ENCODE measurements at regions not wholly inside any gene's neighbourhood (a gene's known extent, or its start where the extent isn't known, plus 50 kb on each side); places are given as distances from the start of the nearest gene placed in this dataset.

DNA sequence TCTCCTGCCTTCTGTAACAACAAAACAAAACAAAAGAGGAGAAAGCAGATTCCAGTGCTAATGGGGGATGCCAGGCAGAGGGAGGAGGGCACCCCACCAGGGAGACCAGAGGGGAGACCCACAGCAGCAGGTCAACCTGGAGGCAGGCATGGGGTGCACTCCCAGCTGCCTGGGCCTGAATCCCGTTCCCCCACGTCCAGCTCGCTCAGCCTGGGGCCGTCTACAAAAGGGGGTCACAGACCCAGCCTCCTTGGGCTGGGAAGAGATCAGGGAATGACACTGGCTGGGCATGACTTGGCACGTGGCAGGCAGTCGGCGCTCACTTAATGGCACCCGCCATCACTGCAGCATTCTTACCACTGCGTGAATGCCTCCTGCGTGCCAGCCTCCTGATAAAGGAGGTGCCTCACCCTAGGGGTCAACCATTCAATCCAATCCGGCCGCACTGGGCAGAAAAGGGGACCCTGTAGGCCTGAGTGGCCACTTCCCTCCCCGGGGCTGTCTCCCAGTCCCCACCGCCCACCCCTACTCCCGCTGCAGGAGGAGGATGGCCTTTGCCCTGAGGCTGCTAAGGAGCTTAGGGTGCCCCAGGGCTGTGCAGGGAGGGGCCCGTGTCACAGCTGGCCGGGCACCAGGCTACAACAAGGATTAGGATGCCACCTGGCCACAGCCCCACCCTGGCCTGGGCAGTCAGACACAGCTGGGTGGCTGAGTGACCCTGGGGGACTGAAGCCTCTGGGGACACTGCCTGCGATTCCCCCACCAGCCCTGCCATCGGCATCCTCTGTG lies 87.5 kb downstream of the NCOR2 start:
- DNase-seq = no peak
- no peak overlapping the region for H3K4me3 ChIP-seq (ENCODE audit: low read depth, low read length)
- no peaks in the 10 kb centered on the region for H3K9me3 Mint-ChIP-seq
- H3K27ac ChIP-seq (ENCODE audit: insufficient read depth, low read length, poor library complexity, severe bottlenecking) = no peak overlapping the region
- H3K4me3 Mint-ChIP-seq = peak overlapping the region in 1 of 4 donors; percentile 30
- H3K27me3 Mint-ChIP-seq = no peaks in the 10 kb centered on the region
- no peaks in the 10 kb centered on the region for H3K27me3 ChIP-seq (ENCODE audit: control insufficient read depth, insufficient read depth, low read length)
- ATAC-seq (ENCODE audit: low read depth in 2 of 2) = no peak
- no peaks in the 10 kb centered on the region for H3K9me3 ChIP-seq (ENCODE audit: control insufficient read depth in 2 of 2, low read length in 2 of 2)
- peaks cover 38% of the 10 kb centered on the region for H3K36me3 Mint-ChIP-seq
- H3K4me1 Mint-ChIP-seq = peaks cover 4 to 33% (median 9%) of the 10 kb centered on the region in 4 donors
- peak overlapping the region in 2 of 3 donors; percentile 7 to 55 for H3K27ac Mint-ChIP-seq
- H3K4me1 ChIP-seq (ENCODE audit: control insufficient read depth, insufficient read depth, low read length, poor library complexity, severe bottlenecking) = peaks cover 13% of the 10 kb centered on the region
- H3K36me3 ChIP-seq (ENCODE audit: control insufficient read depth, insufficient read depth, low read length) = peaks cover 10% of the 10 kb centered on the region

DNA sequence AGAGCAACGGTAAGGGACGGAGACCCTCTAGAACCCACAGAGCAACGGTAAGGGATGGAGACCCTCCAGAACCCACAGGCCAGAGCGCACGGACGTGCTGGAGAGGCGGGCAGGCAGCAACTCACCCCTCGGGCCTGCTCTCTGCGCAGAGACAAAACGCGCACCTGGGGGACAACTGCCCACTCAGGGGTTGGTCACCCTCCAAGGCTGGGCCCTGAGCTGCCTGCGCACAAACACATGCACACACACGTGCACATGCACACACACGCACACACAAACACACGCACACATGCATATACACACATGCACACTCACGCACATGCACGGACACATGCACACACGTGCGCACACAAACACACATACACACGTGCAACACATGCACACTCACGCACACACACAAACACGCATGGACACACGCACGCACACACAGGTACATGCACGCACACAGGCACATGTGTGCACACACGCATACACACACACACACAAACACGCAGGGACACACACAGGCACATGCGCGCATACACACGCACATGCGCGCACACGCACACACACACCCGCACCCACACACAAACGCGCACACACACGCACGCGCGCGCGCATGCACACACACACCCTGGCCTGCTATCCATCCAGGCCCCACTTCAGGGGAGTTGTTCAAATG lies 88.3 kb downstream of the NCOR2 start:
- Mint-ChIP-seq H3K27ac (peak overlapping the region; percentile 7 to 83 (median 36)), H3K9me3 (peaks cover 0 to 1% (median 0%) of the 10 kb centered on the region in 7 donors), H3K4me1 (peaks cover 4 to 33% (median 10%) of the 10 kb centered on the region in 4 donors), H3K4me3 (peak overlapping the region in 1 of 4 donors; percentile 11), H3K27me3 (no peaks in the 10 kb centered on the region), H3K36me3 (peaks cover 43% of the 10 kb centered on the region)
- Histone ChIP-seq H3K36me3 (ENCODE audit: control insufficient read depth, insufficient read depth, low read length) (peaks cover 12% of the 10 kb centered on the region), H3K9me3 (ENCODE audit: control insufficient read depth in 2 of 2, low read length in 2 of 2) (no peaks in the 10 kb centered on the region), H3K27me3 (ENCODE audit: control insufficient read depth, insufficient read depth, low read length) (no peaks in the 10 kb centered on the region), H3K4me3 (ENCODE audit: low read depth, low read length) (no peak overlapping the region), H3K4me1 (ENCODE audit: control insufficient read depth, insufficient read depth, low read length, poor library complexity, severe bottlenecking) (peaks cover 13% of the 10 kb centered on the region), H3K27ac (ENCODE audit: insufficient read depth, low read length, poor library complexity, severe bottlenecking) (no peak overlapping the region)
- DNase-seq (no peak), ATAC-seq (ENCODE audit: low read depth in 2 of 2) (no peak)

DNA sequence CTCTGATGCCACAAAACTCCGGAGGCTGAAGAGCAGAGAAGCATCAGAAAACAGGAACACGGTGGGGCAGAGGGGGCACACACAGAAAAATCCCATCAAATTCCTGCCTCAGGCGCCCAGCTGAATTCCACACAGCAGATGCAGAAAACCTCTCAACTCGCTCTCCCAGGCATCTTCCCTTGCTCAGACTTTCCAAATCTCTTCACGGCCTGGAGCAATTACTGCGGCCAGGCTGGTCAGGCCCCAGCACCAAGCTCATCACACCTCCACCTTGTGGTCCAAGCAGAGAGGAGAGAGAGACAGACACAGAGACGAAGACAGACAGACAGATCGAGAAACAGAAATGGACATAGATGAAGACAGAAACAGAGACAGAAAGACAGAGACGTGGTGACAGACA lies 89.0 kb downstream of the NCOR2 start:
- peaks cover 0 to 8% (median 2%) of the 10 kb centered on the region in 7 donors for H3K9me3 Mint-ChIP-seq
- H3K36me3 Mint-ChIP-seq = peaks cover 50% of the 10 kb centered on the region
- H3K4me1 Mint-ChIP-seq = peaks cover 4 to 38% (median 14%) of the 10 kb centered on the region in 4 donors
- Histone ChIP-seq H3K4me1 (ENCODE audit: control insufficient read depth, insufficient read depth, low read length, poor library complexity, severe bottlenecking) (peaks cover 13% of the 10 kb centered on the region), H3K27me3 (ENCODE audit: control insufficient read depth, insufficient read depth, low read length) (no peaks in the 10 kb centered on the region), H3K4me3 (ENCODE audit: low read depth, low read length) (no peak overlapping the region), H3K9me3 (ENCODE audit: control insufficient read depth in 2 of 2, low read length in 2 of 2) (peaks cover 0 to 4% of the 10 kb centered on the region in 2 experiments), H3K27ac (ENCODE audit: insufficient read depth, low read length, poor library complexity, severe bottlenecking) (no peak overlapping the region), H3K36me3 (ENCODE audit: control insufficient read depth, insufficient read depth, low read length) (peaks cover 19% of the 10 kb centered on the region)
- H3K27me3 Mint-ChIP-seq = no peaks in the 10 kb centered on the region
- H3K4me3 Mint-ChIP-seq = no peak overlapping the region
- peak overlapping the region in 2 of 3 donors; percentile 36 to 76 for H3K27ac Mint-ChIP-seq
- DNase-seq (no peak), ATAC-seq (ENCODE audit: low read depth in 2 of 2) (no peak)

DNA sequence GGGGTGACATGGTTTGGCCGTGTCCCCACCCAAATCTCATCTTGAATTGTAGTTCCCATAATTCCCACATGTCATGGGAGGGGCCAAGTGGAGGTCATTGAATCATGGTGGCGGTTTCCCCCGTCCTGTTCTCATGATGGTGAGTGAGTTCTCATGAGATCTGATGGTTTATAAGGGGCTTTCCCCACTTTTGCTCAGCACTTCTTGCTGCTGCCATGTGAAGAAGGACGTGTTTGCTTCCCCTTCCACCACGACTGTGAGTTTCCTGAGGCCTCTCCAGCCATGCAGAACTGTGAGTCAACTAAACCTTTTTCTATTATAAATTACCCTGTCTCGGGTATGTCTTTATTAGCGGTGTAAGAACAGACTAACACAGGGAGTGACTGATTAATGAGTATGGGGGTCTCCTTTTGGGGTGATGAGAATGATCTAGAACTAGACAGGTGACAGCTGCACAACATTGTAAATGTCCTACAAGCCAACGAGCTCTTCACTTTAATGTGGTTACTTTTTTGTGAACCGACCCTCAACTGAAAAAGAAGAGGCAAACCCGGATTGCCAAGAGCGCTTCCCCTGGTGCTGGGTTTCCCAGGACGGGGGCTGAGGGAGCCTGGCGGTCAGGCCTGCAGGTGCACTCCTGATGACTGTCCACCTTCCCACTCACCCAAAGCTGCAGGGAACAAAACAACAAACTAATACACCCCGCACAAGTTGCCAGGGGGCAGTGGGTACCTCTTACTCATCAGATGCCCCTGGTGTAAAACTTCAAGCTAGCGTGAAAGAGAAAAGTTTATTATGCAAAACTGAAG lies 90.1 kb downstream of the NCOR2 start:
- Histone ChIP-seq H3K36me3 (ENCODE audit: control insufficient read depth, insufficient read depth, low read length) (peaks cover 25% of the 10 kb centered on the region), H3K9me3 (ENCODE audit: control insufficient read depth in 2 of 2, low read length in 2 of 2) (peaks cover 0 to 8% of the 10 kb centered on the region in 2 experiments), H3K27ac (ENCODE audit: insufficient read depth, low read length, poor library complexity, severe bottlenecking) (no peak overlapping the region), H3K4me3 (ENCODE audit: low read depth, low read length) (no peak overlapping the region), H3K4me1 (ENCODE audit: control insufficient read depth, insufficient read depth, low read length, poor library complexity, severe bottlenecking) (peaks cover 13% of the 10 kb centered on the region), H3K27me3 (ENCODE audit: control insufficient read depth, insufficient read depth, low read length) (no peaks in the 10 kb centered on the region)
- H3K9me3 Mint-ChIP-seq = peaks cover 0 to 8% (median 2%) of the 10 kb centered on the region in 7 donors
- H3K27ac Mint-ChIP-seq = peak overlapping the region in 2 of 3 donors; percentile 7 to 42
- H3K36me3 Mint-ChIP-seq = peaks cover 53% of the 10 kb centered on the region
- ATAC-seq (ENCODE audit: low read depth in 2 of 2) = no peak
- H3K27me3 Mint-ChIP-seq = no peaks in the 10 kb centered on the region
- H3K4me3 Mint-ChIP-seq = no peak overlapping the region
- DNase-seq = no peak
- peaks cover 4 to 35% (median 14%) of the 10 kb centered on the region in 4 donors for H3K4me1 Mint-ChIP-seq

DNA sequence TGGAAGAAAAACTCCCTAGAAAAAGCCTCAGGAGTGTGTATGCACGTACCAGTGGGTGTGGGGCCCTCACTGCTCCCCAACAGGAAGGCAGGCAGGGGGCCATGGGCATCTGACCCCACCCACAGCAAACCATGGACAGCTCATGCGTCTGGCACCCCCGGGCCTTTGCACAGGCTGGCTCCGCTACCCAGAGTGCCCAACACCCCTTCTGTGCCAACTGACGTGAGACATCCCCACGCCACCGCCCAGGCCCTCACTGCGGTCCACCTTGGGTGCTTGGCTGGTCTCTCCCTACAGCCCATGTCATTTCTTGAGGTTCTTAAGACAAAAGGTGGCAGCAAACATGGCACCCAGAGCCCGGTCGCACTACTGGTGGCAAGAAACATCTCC lies 91.4 kb downstream of the NCOR2 start:
- H3K36me3 Mint-ChIP-seq = peaks cover 53% of the 10 kb centered on the region

DNA sequence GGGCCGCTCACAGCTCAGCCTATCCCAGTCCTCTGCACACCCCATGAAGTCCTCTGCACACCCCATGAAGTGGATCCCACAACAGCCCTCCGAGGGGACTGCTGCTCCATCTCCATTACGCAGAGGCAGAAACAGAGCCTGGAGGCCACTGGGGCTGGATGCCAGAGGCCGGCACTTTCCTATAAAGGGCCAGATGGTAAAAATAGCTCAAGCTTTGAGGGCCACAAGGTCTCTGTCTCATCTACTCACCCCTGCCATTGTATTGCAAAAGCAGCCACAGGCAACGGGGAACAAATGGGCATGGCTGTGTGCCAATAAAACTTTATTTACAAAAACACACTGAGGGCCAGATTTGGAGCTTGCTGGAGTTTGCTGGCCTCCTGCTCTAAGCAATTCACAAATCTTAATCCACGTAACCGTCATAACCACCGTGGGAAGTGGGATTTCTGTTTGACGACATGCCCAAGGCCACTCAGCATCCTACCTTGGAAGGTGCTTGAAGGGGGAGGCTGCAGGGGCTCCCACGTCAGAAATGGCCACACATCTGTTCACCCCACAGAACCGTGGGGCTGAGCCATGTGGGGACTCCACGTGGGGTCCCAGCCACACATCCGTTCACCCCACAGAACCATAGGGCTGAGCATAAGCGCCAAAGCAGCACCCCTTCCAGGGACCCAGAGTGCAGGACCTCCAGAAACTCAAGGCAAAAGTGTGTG lies 92.0 kb downstream of the NCOR2 start:
- ATAC-seq (ENCODE audit: low read depth in 2 of 2) (no peak), DNase-seq (no peak)

More for the DNA sequence above, 91.4 kb downstream of the NCOR2 start:
- Mint-ChIP-seq H3K9me3 (peaks cover 0 to 8% (median 2%) of the 10 kb centered on the region in 7 donors), H3K27ac (no peak overlapping the region), H3K27me3 (no peaks in the 10 kb centered on the region), H3K4me3 (no peak overlapping the region), H3K4me1 (peaks cover 0 to 31% (median 13%) of the 10 kb centered on the region in 4 donors)
- H3K4me1 ChIP-seq (ENCODE audit: control insufficient read depth, insufficient read depth, low read length, poor library complexity, severe bottlenecking) = peaks cover 9% of the 10 kb centered on the region
- H3K4me3 ChIP-seq (ENCODE audit: low read depth, low read length) = no peak overlapping the region
- H3K27me3 ChIP-seq (ENCODE audit: control insufficient read depth, insufficient read depth, low read length) = no peaks in the 10 kb centered on the region
- no peak overlapping the region for H3K27ac ChIP-seq (ENCODE audit: insufficient read depth, low read length, poor library complexity, severe bottlenecking)
- ATAC-seq (ENCODE audit: low read depth in 2 of 2) = no peak
- peaks cover 36% of the 10 kb centered on the region for H3K36me3 ChIP-seq (ENCODE audit: control insufficient read depth, insufficient read depth, low read length)
- peaks cover 0 to 8% of the 10 kb centered on the region in 2 experiments for H3K9me3 ChIP-seq (ENCODE audit: control insufficient read depth in 2 of 2, low read length in 2 of 2)
- no peak for DNase-seq

DNA sequence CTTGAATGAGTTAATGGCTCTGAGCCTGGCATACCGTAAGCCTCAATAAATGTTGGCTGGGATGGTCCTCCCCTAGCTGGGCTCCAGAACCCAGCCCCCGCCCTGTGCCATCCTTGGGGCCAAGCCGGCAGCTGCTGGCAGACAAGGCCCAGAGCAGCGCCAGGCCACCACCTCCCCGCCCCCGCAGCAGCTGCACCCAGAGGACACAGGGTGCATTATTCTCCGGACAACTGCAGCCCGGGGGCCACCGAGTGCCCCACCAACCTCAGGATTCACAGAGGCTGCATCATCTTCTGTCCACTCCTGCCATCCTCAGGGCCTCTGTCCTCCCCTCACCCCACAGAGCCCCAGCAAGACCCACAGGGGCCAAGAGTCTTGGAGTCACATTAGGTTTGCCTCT lies 92.7 kb downstream of the NCOR2 start:
- ATAC-seq (ENCODE audit: low read depth in 2 of 2) (no peak), DNase-seq (no peak)
- Mint-ChIP-seq H3K27me3 (no peaks in the 10 kb centered on the region), H3K4me1 (peaks cover 2 to 32% (median 15%) of the 10 kb centered on the region in 4 donors), H3K27ac (no peak overlapping the region), H3K36me3 (peaks cover 59% of the 10 kb centered on the region), H3K9me3 (peaks cover 0 to 8% (median 2%) of the 10 kb centered on the region in 7 donors), H3K4me3 (no peak overlapping the region)
- H3K4me1 ChIP-seq (ENCODE audit: control insufficient read depth, insufficient read depth, low read length, poor library complexity, severe bottlenecking) = peaks cover 3% of the 10 kb centered on the region
- no peaks in the 10 kb centered on the region for H3K27me3 ChIP-seq (ENCODE audit: control insufficient read depth, insufficient read depth, low read length)
- H3K27ac ChIP-seq (ENCODE audit: insufficient read depth, low read length, poor library complexity, severe bottlenecking) = no peak overlapping the region
- peaks cover 36% of the 10 kb centered on the region for H3K36me3 ChIP-seq (ENCODE audit: control insufficient read depth, insufficient read depth, low read length)
- H3K4me3 ChIP-seq (ENCODE audit: low read depth, low read length) = no peak overlapping the region
- H3K9me3 ChIP-seq (ENCODE audit: control insufficient read depth in 2 of 2, low read length in 2 of 2) = peaks cover 0 to 8% of the 10 kb centered on the region in 2 experiments

More for the DNA sequence above, 92.0 kb downstream of the NCOR2 start:
- Histone ChIP-seq H3K36me3 (ENCODE audit: control insufficient read depth, insufficient read depth, low read length) (peaks cover 36% of the 10 kb centered on the region), H3K4me1 (ENCODE audit: control insufficient read depth, insufficient read depth, low read length, poor library complexity, severe bottlenecking) (peaks cover 6% of the 10 kb centered on the region), H3K27ac (ENCODE audit: insufficient read depth, low read length, poor library complexity, severe bottlenecking) (no peak overlapping the region), H3K9me3 (ENCODE audit: control insufficient read depth in 2 of 2, low read length in 2 of 2) (peaks cover 0 to 8% of the 10 kb centered on the region in 2 experiments), H3K27me3 (ENCODE audit: control insufficient read depth, insufficient read depth, low read length) (no peaks in the 10 kb centered on the region), H3K4me3 (ENCODE audit: low read depth, low read length) (no peak overlapping the region)
- H3K27me3 Mint-ChIP-seq = no peaks in the 10 kb centered on the region
- peaks cover 0 to 8% (median 2%) of the 10 kb centered on the region in 7 donors for H3K9me3 Mint-ChIP-seq
- peaks cover 0 to 28% (median 12%) of the 10 kb centered on the region in 4 donors for H3K4me1 Mint-ChIP-seq
- H3K4me3 Mint-ChIP-seq = no peak overlapping the region
- H3K27ac Mint-ChIP-seq = no peak overlapping the region
- H3K36me3 Mint-ChIP-seq = peaks cover 56% of the 10 kb centered on the region
